NT2/D1 (cell line): ENCODE measurements at regions not wholly inside any gene's neighbourhood (a gene's known extent, or its start where the extent isn't known, plus 50 kb on each side); places are given as distances from the start of the nearest gene placed in this dataset.

ENCODE experiments used
- SUZ12 ChIP-seq: IDR thresholded peaks from 2 replicates; pipeline ENCODE4 v1.6.1; 2011; ENCODE audit not compliant: insufficient read length, insufficient read depth; ENCODE audit errors: extremely low read depth
- YY1 ChIP-seq: IDR thresholded peaks from 2 replicates; pipeline ENCODE4 v1.6.1; 2011; ENCODE audit not compliant: insufficient read length, insufficient read depth

DNA sequence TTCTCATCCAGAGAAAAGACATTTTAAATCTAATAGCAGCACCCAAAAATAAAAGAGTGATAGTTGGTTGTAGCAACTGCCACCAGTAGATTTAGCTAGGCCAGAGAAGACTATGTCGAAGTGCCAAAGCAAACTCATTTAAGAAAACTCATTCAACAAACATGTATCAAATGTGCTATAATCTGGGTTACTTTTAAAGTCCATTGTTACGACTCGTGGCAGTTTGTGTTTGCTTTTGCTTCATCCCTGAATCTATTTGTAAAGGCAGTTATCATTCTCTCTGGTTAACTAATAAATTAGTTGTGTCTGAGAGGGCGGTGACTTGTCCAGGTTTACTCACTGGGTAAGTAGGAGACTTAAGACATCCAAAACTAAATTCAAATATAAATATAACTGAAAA is 159.4 kb downstream of the ZIC4 start:
- TF ChIP-seq YY1 (no peak), SUZ12 (no peak)
